B cell (primary cell): ENCODE measurements at regions not wholly inside any gene's neighbourhood (a gene's known extent, or its start where the extent isn't known, plus 50 kb on each side); places are given as distances from the start of the nearest gene placed in this dataset.

ENCODE experiments used
- EZH2 ChIP-seq: IDR thresholded peaks from 2 replicates; pipeline ENCODE4 v1.6.1; 2012; ENCODE audit warnings: borderline replicate concordance, low read depth, mild to moderate bottlenecking, moderate library complexity, low read length; ENCODE audit not compliant: insufficient read depth, poor library complexity, severe bottlenecking
- TF ChIP-seq, protein P1 (sequence below): fragments of 200-600 bp; IDR thresholded peaks from one replicate; pipeline ENCODE4 v1.8.0; 2022; ENCODE audit warnings: antibody characterized with exemption, mild to moderate bottlenecking

DNA sequence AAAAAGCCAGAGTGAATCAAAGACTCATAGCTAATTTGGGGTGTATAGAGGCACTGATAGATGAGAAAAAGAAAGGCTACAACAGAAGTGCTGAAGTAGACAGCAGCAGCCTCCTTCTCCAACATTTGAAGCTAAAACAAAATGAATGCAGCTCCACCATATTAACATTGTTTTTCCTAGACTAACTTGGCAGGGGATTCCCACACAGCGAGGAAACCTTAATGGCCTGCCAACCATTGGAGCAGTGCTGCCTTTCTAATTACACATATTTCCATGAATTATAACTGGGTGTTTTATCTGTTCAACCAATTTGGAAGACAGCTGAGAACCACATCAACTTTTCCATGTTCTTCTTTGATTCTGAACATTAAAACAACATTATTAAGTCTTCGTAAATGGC lies 478.6 kb downstream of the LIG4 start:
- TF ChIP-seq EZH2 = no peak
- TF ChIP-seq, protein P1, sequence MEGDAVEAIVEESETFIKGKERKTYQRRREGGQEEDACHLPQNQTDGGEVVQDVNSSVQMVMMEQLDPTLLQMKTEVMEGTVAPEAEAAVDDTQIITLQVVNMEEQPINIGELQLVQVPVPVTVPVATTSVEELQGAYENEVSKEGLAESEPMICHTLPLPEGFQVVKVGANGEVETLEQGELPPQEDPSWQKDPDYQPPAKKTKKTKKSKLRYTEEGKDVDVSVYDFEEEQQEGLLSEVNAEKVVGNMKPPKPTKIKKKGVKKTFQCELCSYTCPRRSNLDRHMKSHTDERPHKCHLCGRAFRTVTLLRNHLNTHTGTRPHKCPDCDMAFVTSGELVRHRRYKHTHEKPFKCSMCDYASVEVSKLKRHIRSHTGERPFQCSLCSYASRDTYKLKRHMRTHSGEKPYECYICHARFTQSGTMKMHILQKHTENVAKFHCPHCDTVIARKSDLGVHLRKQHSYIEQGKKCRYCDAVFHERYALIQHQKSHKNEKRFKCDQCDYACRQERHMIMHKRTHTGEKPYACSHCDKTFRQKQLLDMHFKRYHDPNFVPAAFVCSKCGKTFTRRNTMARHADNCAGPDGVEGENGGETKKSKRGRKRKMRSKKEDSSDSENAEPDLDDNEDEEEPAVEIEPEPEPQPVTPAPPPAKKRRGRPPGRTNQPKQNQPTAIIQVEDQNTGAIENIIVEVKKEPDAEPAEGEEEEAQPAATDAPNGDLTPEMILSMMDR = no peak
